Esophagus muscularis mucosa (tissue), 3 donors: ENCODE measurements at regions not wholly inside any gene's neighbourhood (a gene's known extent, or its start where the extent isn't known, plus 50 kb on each side); places are given as distances from the start of the nearest gene placed in this dataset.

Source experiments
- CTCF ChIP-seq, 3 experiments: fragments of 200-600 bp in 2 of 3; fragments of 450-650 bp in 1 of 3; sonication (generic) in 2 of 3; IDR thresholded peaks; one replicate each; pipeline ENCODE4 v1.5.1; 2017 to 2019; ENCODE audit warnings: antibody characterized with exemption in 3 of 3, mild to moderate bottlenecking in 2 of 3, moderate library complexity in 1 of 3
- POLR2A ChIP-seq: fragments of 450-650 bp; IDR thresholded peaks from one replicate; pipeline ENCODE4 v1.6.1; 2017; ENCODE audit warnings: antibody characterized with exemption, moderate library complexity, mild to moderate bottlenecking, low read depth
- POLR2AphosphoS5 ChIP-seq, 2 donors: sonication (generic); formaldehyde crosslinking; IDR thresholded peaks; one replicate each; pipeline ENCODE4 v1.6.1; 2017; ENCODE audit warnings: antibody characterized with exemption in 2 of 2

DNA sequence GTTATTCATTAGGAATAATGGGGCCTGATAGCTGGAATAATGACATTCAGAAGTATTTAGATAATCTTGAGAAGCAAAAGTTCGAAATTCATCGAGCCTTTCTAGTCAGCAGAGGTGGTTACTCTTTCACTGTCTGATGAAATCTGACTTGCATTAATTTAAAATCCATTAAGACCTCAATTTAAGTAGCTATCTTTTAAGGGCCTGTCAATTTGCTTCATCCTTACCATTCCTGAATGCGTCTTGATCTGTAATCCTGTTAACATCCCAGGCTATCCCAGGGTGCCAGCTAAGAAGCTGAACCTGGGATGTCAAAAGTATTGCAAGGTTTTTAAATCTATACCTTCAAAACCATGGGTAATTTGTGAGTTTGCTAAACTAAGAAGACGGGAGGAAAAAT lies 1491.0 kb upstream of the MIR17HG start:
- no peak for TF ChIP-seq CTCF (IDR thresholded peaks at IDR 0.05)
- TF ChIP-seq POLR2A, result no peak
- no peak for TF ChIP-seq POLR2AphosphoS5 (IDR thresholded peaks at IDR 0.05)
